Ramos (cell line): ENCODE measurements at regions not wholly inside any gene's neighbourhood (a gene's known extent, or its start where the extent isn't known, plus 50 kb on each side); places are given as distances from the start of the nearest gene placed in this dataset.

Experiments used
- in situ Hi-C: fragments of 300-500 bp; cut with MboI; formaldehyde crosslinking; loops from one replicate; pipeline ENCODE4 v1.14.3; 2022; ENCODE audit warnings: low sequenced_read_pairs; ENCODE audit not compliant: unreplicated experiment

- in situ Hi-C loops, result no loop called here
Measured at GRCh38 chr11:43601511-43601910, 79.0 kb upstream of the HSD17B12 start.

- in situ Hi-C loops, result no loop called here
Measured at GRCh38 chr11:43602670-43603069, 77.9 kb upstream of the HSD17B12 start.

GRCh38 chr11:43614214-43614613 is 66.3 kb upstream of the HSD17B12 start:
- in situ Hi-C loops, result no loop called here

GRCh38 chr11:43619863-43620505 is 60.6 kb upstream of the HSD17B12 start:
- in situ Hi-C loops, result no loop called here

GRCh38 chr11:43626798-43627197 is 53.7 kb upstream of the HSD17B12 start:
- in situ Hi-C loops, result no loop called here
